Endometrial microvascular endothelial cells (primary cell): ENCODE measurements at regions not wholly inside any gene's neighbourhood (a gene's known extent, or its start where the extent isn't known, plus 50 kb on each side); places are given as distances from the start of the nearest gene placed in this dataset.

Source experiments
- in situ Hi-C: cut with HindIII; loops from 2 replicates; pipeline ENCODE4 v1.10.0; 2017; ENCODE audit warnings: low sequenced_read_pairs, low pct_unique_long_range_greater_than_20kb; ENCODE audit errors: inconsistent ontology term

DNA sequence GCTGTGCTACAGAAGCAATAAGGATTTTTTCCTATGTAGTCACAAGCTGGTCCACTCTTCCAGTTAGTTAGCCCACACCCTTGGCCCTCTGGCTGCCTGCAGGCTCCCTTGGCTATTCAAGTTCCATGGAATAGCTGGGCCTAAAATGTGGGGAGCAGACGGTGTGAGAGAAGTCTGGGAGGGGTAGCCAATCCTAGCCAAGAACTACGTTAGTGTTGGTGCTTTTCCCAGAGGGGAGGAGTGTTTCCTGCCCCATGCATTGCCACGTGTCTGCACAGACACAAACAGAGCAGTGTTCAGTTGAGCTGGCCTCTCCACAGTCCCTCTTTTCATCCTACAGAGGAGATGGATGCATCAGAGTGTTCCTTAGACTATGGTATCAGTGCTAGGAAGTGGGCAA is 59.0 kb upstream of the IPO9 start:
- in situ Hi-C loops = no loop called here

- in situ Hi-C loops = no loop called here
Observed at GRCh38 chr1:201771466-201771865, 57.5 kb upstream of the IPO9 start.

DNA sequence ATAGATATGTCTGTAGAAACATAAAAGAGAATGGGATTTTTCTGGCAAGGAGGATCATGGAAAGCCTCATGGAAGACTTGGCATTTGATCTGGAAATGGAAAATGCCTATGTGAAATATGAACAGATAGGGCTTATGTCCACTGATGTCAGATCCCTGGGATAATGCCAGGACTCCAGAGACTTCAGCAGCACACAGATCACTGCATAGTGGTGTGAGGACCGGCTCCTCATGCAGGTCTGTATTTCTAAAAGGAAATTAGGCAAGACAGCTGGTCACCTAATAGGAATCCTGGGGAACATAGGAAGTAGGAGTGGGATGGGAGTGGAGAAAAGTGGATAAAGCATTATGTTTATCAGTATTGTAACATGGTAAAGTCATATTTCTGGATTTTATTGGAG is 56.8 kb upstream of the IPO9 start:
- in situ Hi-C loops = no loop called here

- in situ Hi-C loops = no loop called here
Observed at GRCh38 chr1:201773764-201774163, 55.2 kb upstream of the IPO9 start.

DNA sequence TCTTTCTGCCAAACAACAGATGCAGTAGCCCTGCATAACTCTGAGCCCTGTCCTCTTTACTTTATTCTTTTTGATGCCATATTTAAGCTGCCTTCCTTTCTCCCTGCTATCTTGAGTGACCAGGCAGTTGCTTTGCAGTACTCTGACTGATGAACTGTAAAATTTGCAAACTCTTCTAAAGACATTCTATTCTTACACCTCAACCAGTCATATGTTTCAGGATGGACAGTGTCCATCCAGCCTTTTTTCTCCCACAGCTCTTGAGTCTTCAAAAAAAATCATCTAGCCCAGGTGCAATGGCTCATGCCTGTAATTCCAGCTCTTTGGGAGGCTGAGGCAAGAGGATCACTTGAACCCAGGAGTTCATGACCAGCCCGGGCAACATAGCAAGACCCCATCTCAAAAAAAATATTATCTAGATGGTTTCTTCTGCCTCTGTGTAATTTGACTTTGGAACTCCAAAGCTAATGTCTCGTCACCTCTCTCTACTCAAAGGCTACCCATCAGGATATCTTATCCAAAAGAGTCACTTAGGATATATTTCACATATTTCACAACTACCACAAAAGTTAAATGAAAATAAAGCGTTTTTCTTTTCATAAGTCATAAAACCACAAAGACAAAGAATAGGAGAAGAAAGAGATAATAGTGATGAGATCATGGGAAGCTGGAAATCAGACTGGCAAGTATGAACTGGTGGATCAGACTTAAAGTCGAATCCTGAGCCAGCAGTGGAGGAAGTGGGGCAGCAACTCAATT is 54.6 kb upstream of the IPO9 start:
- in situ Hi-C loops = no loop called here

DNA sequence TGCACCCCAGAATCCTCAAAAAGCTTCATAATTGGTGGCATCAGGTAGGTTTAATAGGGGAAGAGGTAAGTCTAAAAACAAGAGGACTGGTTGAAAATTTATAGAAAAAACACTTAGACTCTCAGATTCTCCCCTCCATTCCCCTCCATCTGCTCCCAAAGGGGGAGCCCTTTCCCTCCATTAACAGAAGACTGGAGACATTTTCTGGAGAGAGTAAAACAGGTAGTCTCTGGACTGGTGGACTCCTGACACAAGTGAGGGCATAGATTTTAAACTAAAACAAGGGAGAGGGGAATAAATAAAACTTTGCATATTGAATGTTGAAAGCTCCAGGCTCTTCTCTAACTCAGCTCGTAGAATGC is 54.0 kb upstream of the IPO9 start:
- in situ Hi-C loops = no loop called here

DNA sequence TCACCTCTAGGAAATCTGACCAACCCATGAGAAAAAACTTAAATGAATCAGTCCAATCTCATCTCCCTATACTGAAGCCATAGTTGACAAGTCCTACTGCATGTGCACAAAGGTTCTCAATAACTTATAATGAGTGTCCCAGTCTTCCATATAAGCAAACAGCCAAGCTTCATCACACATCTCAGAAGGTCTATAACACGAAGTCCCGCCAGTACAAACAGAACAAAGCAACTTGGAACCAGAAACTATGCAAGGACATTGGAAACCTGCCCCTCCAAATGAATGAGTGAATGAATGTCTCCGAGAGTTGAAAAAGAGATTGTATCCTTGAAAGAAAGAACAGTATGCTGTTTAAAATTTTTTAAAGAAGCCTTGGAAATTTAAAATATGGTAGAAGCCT is 53.6 kb upstream of the IPO9 start:
- in situ Hi-C loops = no loop called here

GRCh38 chr1:201778279-201779065 is 50.5 kb upstream of the IPO9 start:
- in situ Hi-C loops = no loop called here
